ENCODE measurements at regions not wholly inside any gene's neighbourhood (a gene's known extent, or its start where the extent isn't known, plus 50 kb on each side); places are given as distances from the start of the nearest gene placed in this dataset.
"Not testable (repeated sequence)": the region's sequence is repeated elsewhere in the genome, so short reads cannot be mapped to it uniquely, and the experiment has no call there.

GRCh38 chr4:128560754-128561495 is 248.6 kb upstream of the JADE1 start:
- DNase-seq, result no peak

GRCh38 chr4:128558896-128559679 is 250.4 kb upstream of the JADE1 start:
- DNase-seq, result no peak

GRCh38 chr4:128556756-128557155 is 252.7 kb upstream of the JADE1 start:
- no peak for DNase-seq

GRCh38 chr4:128553686-128554515 is 255.6 kb upstream of the JADE1 start:
- DNase-seq, result no peak

GRCh38 chr4:128552586-128552907 is 257.0 kb upstream of the JADE1 start:
- DNase-seq, result no peak

GRCh38 chr4:128551280-128551679 is 258.2 kb upstream of the JADE1 start:
- DNase-seq, result no peak

- no peak for DNase-seq
Observed at GRCh38 chr4:128550060-128550459, 259.4 kb upstream of the JADE1 start.

- no peak for DNase-seq
Observed at GRCh38 chr4:128549636-128550035, 259.9 kb upstream of the JADE1 start.

GRCh38 chr4:128548381-128548780 is 260.8 kb upstream of the PGRMC2 start:
- DNase-seq, result no peak

GRCh38 chr4:128544272-128544671 is 256.7 kb upstream of the PGRMC2 start:
- DNase-seq, result no peak

- DNase-seq, result no peak
Observed at GRCh38 chr4:128543696-128544095, 256.1 kb upstream of the PGRMC2 start.

- no peak for DNase-seq
Observed at GRCh38 chr4:128542047-128542446, 254.4 kb upstream of the PGRMC2 start.

- no peak for DNase-seq
Observed at GRCh38 chr4:128540122-128540521, 252.5 kb upstream of the PGRMC2 start.

- DNase-seq, result no peak
Observed at GRCh38 chr4:128538111-128538882, 250.7 kb upstream of the PGRMC2 start.

- no peak for DNase-seq
Observed at GRCh38 chr4:128536746-128537145, 249.1 kb upstream of the PGRMC2 start.

- DNase-seq, result not testable (repeated sequence)
Observed at GRCh38 chr4:128535510-128535909, 247.9 kb upstream of the PGRMC2 start.

- DNase-seq, result no peak
Observed at GRCh38 chr4:128528793-128529553, 241.4 kb upstream of the PGRMC2 start.

GRCh38 chr4:128527946-128528576 is 240.4 kb upstream of the PGRMC2 start:
- no peak for DNase-seq

- DNase-seq, result no peak
Observed at GRCh38 chr4:128527351-128527750, 239.7 kb upstream of the PGRMC2 start.

GRCh38 chr4:128525992-128526630 is 238.5 kb upstream of the PGRMC2 start:
- DNase-seq, result no peak

- no peak for DNase-seq
Observed at GRCh38 chr4:128525387-128525786, 237.8 kb upstream of the PGRMC2 start.
